CD4-positive, alpha-beta T cell treated with Interleukin-17A for 4 hours (primary cell): ENCODE measurements at regions not wholly inside any gene's neighbourhood (a gene's known extent, or its start where the extent isn't known, plus 50 kb on each side); places are given as distances from the start of the nearest gene placed in this dataset.
"Not testable (repeated sequence)": the region's sequence is repeated elsewhere in the genome, so short reads cannot be mapped to it uniquely, and the experiment has no call there.

ENCODE experiments used
- DNase-seq: peaks from one replicate; pipeline ENCODE4 v3.0.0-alpha.2; 2020; ENCODE audit warnings: mixed read lengths

DNA sequence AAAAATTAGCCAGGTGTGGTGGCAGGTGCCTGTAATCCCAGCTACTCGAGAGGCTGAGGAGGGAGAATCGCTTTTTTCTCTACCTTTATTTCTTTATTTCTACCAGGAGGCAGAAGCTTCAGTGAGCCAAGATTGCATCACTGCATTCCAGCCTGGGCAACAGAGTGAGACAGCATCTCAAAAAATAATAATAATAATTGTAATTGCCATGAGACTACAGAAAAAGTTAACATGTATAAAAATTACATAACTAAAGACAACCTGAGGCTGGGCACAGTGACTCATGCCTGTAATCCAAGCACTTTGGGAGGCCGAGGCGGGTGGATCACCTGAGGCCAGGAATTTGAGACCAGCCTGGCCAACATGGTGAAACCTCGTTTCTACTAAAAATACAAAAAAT, 181.5 kb downstream of the WSCD1 start:
- DNase-seq = not testable (repeated sequence)

GRCh38 chr17:6249732-6250131, 179.6 kb downstream of the WSCD1 start:
- no peak for DNase-seq

DNA sequence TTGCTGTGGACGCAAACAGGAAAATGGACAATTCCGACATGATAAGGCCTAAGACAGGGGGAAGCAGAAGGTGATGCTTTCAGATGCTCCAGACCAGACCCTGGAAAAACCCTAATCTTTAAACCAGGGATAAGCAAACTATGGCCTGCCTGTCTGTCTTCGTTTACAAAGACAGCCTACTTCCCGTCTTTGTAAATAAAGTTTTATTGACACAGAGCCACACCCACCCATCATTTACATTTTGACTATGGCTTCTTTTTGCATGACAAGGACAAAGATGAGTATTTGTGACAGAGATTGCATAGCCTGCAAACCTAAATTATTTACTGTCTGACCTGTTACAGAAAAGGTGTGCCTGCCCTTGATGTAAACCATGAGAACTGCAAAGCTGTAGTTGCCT, 177.9 kb downstream of the WSCD1 start:
- no peak for DNase-seq

DNA sequence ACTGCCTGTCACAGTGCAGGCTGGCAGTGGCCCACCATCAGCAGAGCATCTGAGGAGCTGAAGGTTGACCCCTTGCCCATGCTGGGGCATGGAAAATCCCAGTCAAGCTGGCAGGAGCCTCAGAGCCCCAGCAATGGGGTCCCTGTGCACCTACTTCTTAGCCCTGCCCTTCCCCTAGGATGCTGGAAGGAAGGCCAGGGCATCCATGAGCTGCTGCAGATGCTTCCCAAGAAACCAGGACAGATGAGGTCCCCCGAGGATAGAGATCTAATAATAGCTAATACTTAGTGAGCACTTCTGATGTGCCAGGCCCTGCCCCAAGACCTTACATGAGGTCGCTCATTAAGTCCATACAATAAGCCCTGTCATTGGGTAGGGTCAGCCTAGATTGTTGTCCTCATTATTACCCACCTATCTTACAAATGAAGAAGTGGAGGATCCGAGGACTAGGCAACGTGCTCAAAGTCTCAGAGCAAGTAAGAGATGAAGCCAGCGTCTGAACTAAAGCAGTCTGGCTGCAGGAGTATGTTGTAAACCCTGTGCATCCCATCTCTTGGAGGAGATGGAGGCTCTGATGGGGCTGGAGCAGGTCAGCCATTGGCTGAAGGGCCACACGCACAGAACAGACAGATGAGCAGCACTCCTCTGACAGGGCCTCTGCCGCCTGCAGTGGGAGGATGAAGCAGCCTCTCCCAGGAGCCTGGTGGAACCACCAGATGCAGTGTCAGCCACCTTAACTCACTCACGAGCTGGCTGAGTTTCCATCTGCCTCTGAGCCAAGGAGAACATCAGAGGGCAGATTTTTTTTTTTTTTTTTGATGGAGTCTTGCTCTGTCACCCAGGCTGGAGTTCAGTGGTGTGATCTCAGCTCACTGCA, 175.4 kb downstream of the WSCD1 start:
- no peak for DNase-seq

GRCh38 chr17:6244796-6245195, 174.6 kb downstream of the WSCD1 start:
- DNase-seq = no peak

- no peak for DNase-seq
These were observed 174.1 kb downstream of the WSCD1 start for GRCh38 chr17:6244253-6244652.

GRCh38 chr17:6243186-6243585, 173.0 kb downstream of the WSCD1 start:
- no peak for DNase-seq

DNA sequence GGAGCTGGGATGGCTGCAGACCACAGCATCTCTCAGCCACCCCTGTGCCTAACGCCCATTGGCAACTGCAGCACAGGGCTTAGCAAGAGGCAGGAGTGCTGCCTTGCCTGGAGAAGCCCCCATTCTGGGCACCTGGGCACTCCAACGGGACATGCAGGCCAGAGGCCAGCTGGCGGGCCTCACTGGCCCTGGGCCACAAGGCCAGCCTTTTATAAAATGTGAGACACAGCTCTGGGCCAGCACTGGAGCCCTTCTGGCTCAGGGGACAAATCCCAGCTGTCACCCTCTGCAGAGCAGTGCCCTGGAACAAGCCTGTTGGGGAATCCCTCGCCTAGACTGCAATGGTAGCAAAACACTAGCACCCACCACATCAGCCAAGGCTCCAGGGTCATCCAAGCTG, 171.8 kb downstream of the WSCD1 start:
- no peak for DNase-seq

DNA sequence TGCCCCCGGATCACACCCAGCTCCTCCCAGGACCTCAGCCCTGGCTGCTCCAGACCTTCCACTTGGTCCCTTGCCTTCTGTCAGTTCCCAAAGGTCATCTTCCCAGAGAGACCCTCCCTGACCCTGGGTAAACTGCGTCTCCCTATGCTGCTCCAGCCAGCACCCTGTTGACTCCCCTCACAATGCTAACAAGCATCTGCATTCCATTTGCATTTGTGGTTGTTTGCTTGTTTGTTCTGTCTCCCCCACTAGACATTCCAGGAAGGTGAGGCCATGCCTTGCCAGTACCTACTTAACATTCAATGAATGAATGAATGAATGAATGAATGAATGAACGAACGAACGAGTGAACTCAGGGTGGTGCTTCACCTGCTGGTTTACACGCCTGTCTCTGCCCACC, 171.2 kb downstream of the WSCD1 start:
- DNase-seq = no peak

DNA sequence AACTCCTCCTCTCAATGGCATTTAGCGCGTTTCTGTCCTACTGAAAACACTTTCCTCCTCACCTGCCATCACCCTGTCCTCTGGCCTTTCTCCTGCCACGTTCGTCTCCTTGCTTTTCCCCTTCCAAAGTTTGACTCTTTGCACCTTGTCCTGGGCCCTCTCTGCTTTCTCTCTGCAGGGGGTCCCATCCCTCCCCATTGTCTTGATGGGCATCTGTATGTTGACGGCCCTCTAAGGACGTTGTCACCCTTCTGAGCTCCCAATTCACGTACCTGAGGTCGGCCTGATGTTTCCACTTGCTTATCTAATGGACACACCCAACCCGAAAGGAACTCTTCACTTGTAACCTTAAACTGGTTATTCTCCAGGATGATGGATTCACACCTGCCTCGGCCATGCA, 170.4 kb downstream of the WSCD1 start:
- no peak for DNase-seq

DNA sequence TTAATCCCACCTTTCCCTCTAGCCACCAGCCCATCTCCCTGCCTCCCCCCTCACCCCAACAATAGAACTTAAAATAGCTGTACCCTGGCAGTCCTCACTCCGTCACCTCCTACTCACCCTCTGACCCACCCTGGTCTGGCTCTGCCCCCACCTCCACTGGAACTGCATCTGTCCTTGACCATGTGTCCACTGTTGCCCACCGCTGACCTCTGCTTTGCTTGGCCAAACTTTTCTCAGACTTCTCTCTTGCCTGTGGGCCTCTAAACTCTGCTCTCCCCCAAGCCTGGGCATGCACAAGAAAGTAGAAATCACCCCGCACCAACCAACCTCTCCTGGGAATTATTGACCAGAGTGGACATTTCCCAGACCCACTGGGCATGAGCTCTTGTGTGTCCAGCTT, 169.8 kb downstream of the WSCD1 start:
- no peak for DNase-seq

DNA sequence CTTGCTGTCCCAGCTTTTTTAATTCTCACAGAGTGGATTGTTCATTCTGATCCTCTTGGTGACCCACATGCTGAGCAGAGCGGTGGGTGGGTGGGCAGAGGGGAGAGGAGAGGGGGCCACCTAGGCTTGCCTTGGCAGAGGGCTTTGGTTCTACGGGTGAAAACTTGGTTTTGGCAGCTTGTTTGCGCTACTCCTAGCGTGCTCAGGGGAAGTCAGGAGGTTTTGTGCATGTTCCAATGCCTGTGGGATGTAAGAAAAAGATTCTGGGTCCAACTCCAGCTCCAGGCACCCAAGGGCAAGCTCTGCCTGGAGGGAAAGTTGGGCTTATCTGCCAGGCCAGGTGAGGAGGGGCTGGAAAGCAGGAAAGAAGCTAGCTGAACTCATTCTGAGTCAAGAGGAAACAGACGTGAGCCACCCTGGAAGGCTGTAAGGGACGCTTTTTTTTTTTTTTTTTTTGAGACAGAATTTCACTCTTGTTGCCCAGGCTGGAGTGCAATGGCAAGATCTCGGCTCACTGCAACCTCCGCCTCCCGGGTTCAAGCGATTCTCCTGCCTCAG, 169.1 kb downstream of the WSCD1 start:
- DNase-seq = no peak

- no peak for DNase-seq
These were observed 163.7 kb downstream of the WSCD1 start for GRCh38 chr17:6233856-6234255.

DNA sequence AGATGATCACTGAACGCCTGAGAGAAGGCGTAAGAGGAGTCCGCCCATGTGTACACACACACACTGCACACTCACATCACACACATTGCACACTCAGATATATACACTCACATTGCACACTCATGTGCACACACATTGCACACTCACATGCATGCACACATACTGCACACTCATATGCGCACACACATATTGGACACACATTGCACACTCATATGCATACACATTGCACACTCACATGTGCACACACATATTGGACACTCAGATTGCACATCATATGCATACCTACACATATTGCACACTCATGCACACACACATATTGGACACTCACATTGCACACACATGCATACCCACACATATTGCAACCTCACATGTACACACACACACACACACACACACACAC, 163.2 kb downstream of the WSCD1 start:
- DNase-seq = no peak

DNA sequence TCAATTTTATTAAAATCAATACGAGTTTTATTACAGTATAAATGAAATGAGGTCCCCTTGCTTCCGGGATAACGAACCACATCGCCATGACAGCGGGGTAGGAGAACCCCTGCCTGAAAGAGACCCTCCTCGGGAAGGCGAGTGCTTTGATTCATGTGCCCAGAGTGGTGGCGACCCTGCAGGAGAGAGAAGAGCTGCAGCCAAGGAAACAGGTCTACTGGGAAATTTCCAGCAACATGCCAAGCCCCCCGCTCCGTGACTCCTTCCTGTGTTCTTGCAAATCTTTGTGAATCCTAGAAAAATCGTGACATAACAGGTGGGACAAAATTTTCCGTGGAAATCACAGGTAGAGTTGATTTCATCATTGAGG, 162.5 kb downstream of the WSCD1 start:
- DNase-seq = no peak

DNA sequence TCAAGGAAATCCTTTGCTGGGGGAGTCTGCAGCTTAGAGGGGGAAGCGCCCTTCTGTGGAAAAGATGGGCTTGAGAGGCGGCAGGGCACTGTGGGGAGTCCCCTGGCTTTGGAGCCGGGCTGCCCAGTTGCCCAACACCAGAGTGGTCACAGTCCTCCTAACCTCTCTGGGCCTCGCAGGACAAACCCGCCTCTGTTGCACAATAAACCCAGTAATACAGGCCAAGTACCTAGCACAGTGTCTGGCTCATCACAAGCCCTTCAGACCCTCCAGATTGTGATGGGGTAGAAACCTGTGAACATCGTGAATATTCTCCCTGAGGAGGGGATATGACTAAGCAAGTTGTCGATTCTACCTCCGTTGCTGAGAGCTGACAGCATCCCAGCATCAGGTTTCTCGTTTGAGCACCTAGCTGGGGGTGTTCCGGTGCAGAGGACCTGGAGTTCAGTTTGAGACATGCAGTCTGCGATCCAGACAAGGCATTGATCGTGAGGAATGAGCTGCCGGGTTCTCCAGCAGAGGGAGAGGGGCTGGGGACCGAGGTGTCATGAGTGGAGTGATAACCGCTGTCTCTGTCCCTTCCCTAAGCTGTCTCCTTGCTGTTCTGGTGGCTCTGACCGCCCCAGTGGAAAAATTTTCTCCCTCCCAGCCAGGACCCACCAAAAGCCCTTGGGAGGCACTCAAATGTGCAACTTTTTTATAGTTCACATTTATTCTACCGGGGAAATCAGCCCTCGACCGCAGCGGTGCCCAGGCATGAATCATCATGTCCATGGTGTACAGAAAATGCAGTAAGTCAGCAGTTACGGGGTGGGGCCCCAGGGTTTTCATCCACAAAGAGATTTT, 161.9 kb downstream of the WSCD1 start:
- no peak for DNase-seq

GRCh38 chr17:6231465-6231864, 161.3 kb downstream of the WSCD1 start:
- no peak for DNase-seq

- DNase-seq = no peak
These were observed 148.2 kb downstream of the WSCD1 start for GRCh38 chr17:6218333-6218732.

- no peak for DNase-seq
These were observed 145.2 kb downstream of the WSCD1 start for GRCh38 chr17:6215071-6216035.

DNA sequence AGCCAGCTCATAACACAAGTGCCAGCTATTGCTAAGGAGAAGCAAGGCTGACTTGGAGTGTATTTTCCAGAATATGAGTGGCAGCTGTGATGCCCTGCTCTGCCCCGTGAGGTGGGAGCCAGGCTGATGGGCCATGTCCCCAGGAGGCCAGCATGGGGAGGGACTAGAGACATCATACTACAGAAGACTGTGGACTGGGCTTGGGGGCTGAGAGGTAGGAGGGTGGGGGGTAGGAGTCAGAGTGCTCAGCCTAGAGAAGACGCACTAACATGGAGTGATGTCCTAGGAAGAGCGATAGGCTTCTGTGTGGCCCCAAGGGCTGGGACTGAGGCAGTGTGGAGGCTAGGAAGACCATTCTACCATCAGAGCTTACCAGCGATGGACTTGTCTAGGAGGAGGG, 143.7 kb downstream of the WSCD1 start:
- DNase-seq = no peak

DNA sequence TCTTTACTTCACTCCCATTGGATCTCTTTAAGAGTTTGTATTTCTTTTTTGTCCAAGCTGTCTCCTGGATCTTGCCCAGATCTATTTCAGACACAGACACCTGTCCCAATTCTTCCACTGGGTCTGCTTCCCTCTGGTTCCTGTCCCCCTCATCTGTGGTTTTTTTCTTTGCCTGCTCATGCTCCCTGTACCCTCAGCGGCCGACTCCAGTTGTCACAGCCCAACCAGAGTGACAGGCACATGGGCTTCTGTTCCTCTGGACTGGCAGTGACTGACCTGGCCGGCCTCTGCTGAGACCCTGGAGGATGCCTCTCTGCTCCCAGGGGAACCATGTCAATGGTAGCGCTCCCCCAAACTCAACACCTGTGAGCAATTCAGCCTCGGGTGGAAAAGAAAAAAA, 142.6 kb downstream of the WSCD1 start:
- DNase-seq = no peak

DNA sequence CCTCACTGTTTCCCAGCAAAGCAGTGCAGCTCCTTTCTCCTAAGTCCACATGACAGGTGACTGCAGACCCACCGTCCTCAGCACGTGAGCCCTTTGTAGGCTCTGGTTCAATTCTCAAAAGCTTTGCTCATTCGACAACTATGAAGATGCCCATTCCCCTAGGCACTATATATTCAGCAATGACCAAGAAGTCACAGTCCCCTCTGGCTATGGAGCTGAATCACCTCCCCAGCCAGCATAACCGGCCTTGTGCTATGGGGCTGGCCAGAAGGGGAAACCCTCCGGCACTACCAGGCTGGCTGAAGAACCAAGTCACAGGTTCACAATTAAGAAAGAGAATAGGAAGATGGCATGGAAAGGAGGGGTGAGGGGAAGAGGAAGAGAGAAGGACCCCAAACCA, 139.7 kb downstream of the WSCD1 start:
- DNase-seq = no peak
